Activated gamma-delta T cell (primary cell): ENCODE measurements at regions not wholly inside any gene's neighbourhood (a gene's known extent, or its start where the extent isn't known, plus 50 kb on each side); places are given as distances from the start of the nearest gene placed in this dataset.

ENCODE experiments used
- DNase-seq: peaks from one replicate; lab custom pipeline; 2025; lab: John Stamatoyannopoulos, UW

DNA sequence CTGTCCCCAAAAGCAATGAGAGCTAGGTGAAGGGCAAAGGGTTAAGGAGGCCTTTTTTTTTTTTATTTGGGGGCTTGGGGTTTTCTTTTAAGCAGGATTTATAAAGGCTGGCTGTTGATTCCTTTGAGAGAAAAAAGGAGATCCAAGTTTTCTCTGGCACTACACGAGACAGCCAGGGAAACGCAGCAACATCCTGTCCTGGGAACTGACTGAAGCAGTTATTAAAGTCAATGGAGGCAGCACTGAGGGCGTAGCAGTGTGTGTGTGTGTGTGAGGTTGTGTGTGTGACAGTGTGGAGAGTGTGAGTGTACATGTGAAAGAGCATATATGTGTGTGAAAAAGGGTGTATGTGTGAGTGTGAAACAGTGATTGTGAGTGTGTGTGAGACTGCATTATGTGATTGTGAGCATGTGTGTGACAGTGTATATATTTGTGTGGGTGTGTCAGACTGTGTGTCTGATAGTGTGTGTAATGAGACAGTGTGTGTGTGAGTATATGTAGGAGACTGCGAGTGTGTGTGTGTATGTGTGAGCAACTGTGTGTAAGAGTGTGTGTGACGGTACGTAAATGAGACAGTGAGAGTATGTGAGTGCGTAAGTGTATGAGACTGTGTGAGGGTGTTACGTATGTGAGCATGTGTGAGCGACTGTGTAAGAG is 65.9 kb upstream of the TIAM1 start:
- no peak for DNase-seq

DNA sequence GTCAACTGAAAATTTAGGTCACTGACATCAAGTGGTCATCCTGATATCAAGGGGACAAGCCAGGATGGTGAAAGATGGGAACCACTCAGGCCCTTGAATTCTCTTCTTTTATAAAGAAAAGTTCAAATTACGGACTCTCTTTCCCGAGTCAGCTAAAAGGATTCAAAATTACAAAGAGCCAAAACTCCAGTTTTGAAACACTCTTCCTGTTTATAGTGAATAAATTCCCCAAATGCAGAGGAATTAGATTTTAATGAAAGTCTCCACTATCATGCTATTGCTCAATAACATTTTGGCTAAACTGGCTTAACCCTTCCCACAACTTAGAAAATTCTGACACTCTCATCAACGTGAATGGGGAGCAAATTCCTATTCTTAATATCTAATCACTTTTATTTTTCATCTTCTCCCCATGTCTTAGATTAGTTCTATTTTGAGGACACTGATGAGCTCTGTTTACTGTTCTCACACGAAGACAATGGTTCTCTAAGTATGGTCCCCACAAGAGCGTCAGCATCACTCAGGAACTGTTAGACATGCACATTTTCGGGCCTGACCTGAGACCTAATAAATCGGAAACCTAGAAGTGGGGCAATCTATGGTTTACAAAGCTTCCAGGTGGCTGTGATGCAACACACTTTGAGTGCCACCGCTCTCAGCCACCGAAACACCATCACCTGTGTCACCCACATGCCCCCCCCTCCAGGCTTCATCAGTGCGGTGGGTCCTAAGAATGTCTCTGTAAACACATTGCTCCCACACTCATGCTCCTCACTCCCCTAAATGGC is 64.4 kb upstream of the TIAM1 start:
- DNase-seq = no peak

DNA sequence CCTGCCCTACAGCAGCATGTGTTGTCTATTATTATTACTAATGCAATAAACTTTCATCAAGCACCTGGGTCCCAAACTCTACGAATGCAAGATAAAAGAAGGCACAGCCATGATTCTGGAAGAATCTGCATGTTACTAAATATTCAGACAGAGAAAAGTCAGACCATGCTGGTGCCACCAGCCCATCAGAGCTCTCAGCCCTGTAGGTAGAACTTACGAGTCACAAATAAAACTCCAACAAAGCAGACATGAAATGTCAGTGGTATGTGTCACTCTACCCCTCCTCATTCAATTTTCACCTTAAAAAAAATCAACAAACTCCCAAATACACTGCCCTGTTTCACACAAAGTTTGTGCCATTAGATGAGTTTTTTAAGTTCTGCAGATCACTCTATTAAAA is 62.4 kb upstream of the TIAM1 start:
- no peak for DNase-seq

DNA sequence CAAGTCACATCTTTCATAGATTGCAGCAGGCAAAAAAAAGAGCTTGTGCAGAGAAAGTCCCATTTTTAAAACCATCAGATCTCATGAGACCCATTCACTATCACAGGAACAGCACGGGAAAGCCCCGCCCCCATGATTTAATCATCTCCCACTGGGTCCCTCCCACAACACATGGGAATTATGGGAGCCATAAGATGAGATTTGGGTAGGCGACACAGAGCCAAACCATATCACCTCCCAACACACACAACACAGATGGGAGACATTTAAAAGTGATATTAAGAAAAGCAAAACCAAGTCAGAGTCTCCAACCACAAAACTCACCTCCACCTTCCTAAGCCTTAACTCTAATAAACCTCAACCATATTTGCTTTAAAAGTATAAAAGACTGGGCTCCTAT is 61.5 kb upstream of the TIAM1 start:
- DNase-seq = no peak

DNA sequence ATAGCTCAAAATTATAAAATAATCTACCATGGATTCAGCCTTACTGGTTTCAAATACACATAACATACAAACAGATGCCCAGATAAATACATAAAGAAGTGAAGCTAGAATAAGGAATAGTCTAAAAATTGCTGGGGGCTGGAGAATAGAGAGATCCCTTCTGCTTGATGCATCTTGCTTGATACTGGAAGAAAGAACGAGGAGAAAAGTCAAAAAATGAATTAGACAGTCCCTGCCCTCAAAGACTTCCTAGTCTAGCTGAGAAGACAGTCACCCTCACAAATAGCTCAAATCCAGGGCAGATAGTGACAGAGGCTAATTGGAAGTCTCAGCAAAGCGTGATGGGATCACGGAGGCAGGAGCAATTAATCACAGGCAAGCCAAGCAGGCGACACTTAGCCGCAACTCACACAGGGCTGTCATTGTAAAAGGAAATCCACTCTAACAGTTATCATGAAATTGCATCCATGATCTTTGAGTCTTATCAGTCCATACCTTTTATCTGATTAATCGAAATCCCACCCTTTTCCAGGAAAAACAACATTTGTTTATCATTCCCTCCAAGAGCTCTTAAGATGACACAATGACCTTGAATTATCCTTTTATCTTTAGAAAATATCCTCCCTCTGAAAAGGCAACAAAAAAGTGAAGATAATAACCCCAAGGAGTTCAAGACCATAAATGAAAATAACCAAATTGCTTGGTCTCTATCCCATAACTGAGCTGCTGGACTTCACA is 59.7 kb upstream of the TIAM1 start:
- no peak for DNase-seq

DNA sequence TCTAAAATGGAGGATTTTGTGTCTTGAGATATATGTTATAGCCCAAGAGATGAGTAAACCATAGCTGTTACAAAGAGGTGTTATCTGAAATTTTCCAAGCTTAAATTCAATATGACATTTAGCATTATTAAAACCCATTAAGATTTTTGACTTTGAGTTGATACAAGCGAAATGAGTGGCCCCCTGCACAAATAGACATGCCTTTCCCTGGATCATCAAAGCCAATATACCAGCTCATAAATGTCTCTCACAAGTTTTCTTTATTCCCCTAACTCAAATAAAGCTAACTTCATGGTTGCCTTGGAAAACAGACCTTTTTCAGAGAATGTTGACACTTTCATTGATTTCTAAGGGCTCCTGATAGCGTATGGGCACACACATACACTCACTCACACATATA is 55.5 kb upstream of the TIAM1 start:
- DNase-seq = no peak

DNA sequence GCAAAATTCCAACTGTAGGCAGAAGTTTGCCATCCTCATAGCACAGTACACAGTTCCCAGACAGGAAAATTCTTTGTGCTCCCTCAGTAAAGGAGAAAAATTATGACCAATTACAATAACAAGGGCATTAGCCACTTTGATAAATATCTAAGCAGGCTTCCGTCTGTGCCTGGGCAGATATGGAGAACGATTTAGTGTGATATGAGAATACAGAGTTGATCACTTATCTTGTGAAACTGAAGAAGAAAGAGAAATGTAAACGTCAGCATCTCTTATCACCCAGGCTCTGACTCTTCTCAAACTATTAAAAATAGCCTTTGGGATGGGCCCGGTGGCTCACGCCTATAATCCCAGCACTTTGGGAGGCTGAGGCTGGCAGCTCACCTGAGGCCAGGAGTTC is 54.5 kb upstream of the TIAM1 start:
- no peak for DNase-seq

DNA sequence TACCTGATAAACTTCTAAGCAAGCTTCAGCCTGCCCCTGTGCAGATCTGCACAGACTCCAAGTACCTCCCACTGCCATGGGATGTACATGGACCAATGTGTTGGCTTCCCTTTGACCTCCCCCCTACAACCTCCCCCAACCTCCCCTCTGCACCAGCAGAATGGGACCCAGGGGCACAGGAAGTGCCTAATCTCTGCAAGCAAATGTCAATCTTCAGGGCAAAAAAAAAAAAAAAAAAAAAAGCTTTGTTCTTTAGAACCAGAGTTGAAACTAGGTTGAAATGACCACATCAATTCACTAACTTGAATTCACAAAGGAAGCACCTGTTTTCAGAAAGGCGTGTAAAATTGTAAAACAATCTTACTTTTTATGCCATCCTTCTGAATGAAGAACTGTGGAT is 53.9 kb upstream of the TIAM1 start:
- no peak for DNase-seq

DNA sequence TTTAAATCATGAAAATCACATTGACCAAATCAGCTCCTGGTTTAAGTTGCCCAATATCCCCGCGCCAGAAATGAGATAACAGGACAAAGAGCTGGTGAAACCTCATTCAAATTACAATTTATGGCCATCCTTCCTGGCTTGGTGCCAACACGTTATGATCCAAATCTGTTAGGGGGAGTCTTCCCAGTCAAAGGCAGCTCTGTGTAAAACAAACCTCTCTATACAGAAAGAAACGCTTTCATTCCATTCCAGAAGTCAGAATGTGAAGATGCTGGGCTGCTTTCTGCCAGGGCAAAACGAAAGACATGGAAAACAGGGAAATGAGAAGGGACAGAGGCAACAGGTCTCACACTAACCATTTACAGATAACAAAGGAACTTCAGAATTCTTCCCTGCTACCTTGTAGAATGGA is 53.5 kb upstream of the TIAM1 start:
- no peak for DNase-seq

DNA sequence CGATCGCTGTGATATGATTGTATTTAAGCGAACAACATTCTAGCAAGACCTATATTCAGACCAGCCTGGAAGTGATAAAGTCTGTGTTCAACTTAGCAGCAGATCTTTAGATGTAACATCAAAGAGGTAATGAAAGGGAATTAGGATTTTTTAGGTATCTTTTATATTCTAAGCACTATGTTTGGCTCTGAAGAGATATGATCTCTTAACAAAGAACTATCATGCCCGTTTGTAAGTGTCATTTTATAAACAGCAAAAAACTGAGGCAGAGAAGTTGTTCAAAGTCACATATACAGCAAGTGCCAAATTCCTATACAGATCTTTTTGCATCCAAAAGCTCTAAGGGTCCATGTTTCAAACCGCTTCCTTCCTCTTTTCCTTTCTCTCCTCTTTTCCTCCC is 53.0 kb upstream of the TIAM1 start:
- no peak for DNase-seq

DNA sequence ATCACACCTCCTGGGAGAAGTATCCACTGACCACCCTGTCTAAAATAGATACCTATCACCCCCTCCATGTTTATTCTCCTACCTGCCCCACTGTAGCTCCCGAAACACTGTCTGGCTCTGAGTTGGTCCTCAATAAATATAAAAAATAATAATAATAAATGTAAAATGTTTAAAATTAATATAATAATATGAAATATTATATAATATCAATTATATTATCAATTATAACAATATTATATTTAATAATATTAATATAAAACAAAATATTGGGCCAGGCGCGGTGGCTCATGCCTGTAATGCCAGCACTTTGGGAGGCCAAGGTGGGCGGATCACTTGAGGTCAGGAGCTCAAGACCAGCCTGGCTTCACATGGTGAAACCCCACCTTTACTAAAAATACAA is 52.3 kb upstream of the TIAM1 start:
- DNase-seq = no peak

DNA sequence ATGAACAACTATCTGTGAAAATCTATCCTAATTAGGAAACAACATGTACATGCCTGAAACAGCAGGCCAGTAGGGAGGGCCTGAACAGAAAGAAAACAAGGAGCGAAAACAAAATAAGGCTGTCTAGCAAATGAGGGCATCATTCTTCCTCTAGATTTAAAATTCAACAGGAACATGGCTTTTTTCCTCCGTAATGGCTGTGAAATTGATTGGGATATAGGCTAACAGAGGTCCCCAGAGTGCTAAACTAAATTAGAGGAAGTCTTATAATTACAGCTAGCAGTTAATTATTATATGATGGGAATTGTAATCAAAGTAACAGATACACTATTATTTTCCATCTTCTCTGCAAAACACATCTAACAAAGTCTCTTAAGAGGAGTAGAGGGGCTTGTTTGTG is 51.7 kb upstream of the TIAM1 start:
- DNase-seq = no peak

DNA sequence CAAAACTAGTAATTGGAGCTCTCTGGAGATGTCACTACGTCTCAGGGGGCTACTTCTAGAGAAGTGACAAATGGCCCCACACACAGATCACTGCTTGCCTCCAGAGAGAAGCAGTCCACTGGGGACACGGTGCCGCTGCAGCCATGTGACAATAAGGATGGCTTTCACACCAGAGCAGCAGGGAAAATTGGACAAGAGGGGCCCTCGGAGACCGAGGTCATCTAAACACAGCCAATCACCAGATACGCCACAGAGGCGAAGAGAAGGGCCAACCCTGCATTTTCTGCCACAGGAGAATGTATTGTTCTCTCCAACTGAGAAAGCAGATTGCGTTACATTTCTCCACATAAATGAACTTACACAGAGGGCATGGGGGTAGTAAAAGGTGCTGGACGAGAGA is 51.2 kb upstream of the TIAM1 start:
- no peak for DNase-seq

DNA sequence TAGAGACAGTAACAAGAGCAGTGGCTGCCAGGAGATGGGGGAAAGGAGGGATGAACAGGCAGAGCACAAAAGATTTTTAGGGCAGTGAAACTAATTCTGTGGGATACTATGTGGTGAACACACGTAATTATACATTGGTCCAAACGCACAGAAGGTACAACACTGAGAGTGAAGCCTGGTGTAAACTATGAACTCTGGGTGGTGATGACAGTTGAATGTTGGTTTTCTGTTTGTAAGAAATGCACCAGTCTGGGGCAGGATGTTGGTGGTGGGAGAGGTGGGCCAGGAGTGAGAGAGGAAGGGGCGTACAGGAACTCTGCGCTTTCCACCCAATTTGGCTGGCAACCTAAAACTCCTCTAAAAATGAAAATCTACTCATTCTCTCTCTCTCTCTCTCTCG is 50.2 kb upstream of the TIAM1 start:
- DNase-seq = no peak
